ENCODE measurements at regions not wholly inside any gene's neighbourhood (a gene's known extent, or its start where the extent isn't known, plus 50 kb on each side); places are given as distances from the start of the nearest gene placed in this dataset.

- DNase-seq (ENCODE audit: low read depth), result no peak
Measured at GRCh38 chr2:150581717-150582472, 94.4 kb upstream of the RND3 start.

GRCh38 chr2:150578481-150578880 lies 91.0 kb upstream of the RND3 start:
- DNase-seq (ENCODE audit: low read depth), result no peak

- no peak for DNase-seq (ENCODE audit: low read depth)
Measured at GRCh38 chr2:150575861-150576260, 88.4 kb upstream of the RND3 start.

- DNase-seq (ENCODE audit: low read depth), result no peak
Measured at GRCh38 chr2:150572961-150573395, 85.5 kb upstream of the RND3 start.

- DNase-seq (ENCODE audit: low read depth), result no peak
Measured at GRCh38 chr2:150572194-150572766, 84.8 kb upstream of the RND3 start.

- DNase-seq (ENCODE audit: low read depth), result no peak
Measured at GRCh38 chr2:150571121-150571520, 83.7 kb upstream of the RND3 start.

GRCh38 chr2:150570712-150571111 lies 83.2 kb upstream of the RND3 start:
- peak; percentile 79 for DNase-seq (ENCODE audit: low read depth)

GRCh38 chr2:150569761-150570160 lies 82.3 kb upstream of the RND3 start:
- no peak for DNase-seq (ENCODE audit: low read depth)

GRCh38 chr2:150567771-150568301 lies 80.4 kb upstream of the RND3 start:
- no peak for DNase-seq (ENCODE audit: low read depth)

GRCh38 chr2:150566289-150566688 lies 78.8 kb upstream of the RND3 start:
- no peak for DNase-seq (ENCODE audit: low read depth)

GRCh38 chr2:150561076-150561475 lies 73.6 kb upstream of the RND3 start:
- DNase-seq (ENCODE audit: low read depth), result no peak

- DNase-seq (ENCODE audit: low read depth), result no peak
Measured at GRCh38 chr2:150557020-150557600, 69.6 kb upstream of the RND3 start.

- DNase-seq (ENCODE audit: low read depth), result no peak
Measured at GRCh38 chr2:150555611-150556356, 68.3 kb upstream of the RND3 start.

- DNase-seq (ENCODE audit: low read depth), result no peak
Measured at GRCh38 chr2:150554046-150554445, 66.6 kb upstream of the RND3 start.

GRCh38 chr2:150552041-150552820 lies 64.8 kb upstream of the RND3 start:
- no peak for DNase-seq (ENCODE audit: low read depth)

- DNase-seq (ENCODE audit: low read depth), result no peak
Measured at GRCh38 chr2:150549381-150549780, 61.9 kb upstream of the RND3 start.

- DNase-seq (ENCODE audit: low read depth), result no peak
Measured at GRCh38 chr2:150548527-150548926, 61.1 kb upstream of the RND3 start.

GRCh38 chr2:150545916-150546315 lies 58.4 kb upstream of the RND3 start:
- no peak for DNase-seq (ENCODE audit: low read depth)

GRCh38 chr2:150544731-150545130 lies 57.3 kb upstream of the RND3 start:
- no peak for DNase-seq (ENCODE audit: low read depth)

- no peak for DNase-seq (ENCODE audit: low read depth)
Measured at GRCh38 chr2:150542692-150543091, 55.2 kb upstream of the RND3 start.

- DNase-seq (ENCODE audit: low read depth), result no peak
Measured at GRCh38 chr2:150542172-150542571, 54.7 kb upstream of the RND3 start.

Data from stromal cell of bone marrow (primary cell).